CD14-positive monocyte (primary cell): ENCODE measurements at regions not wholly inside any gene's neighbourhood (a gene's known extent, or its start where the extent isn't known, plus 50 kb on each side); places are given as distances from the start of the nearest gene placed in this dataset.

ENCODE experiments used
- DNase-seq, 3 donors: peaks; one replicate each; pipeline ENCODE4 v3.0.0-alpha.2; 2011 to 2022
- H2AFZ ChIP-seq: 2 replicates; pipeline ENCODE4 v1.6.0; 2012; ENCODE audit warnings: mild to moderate bottlenecking, low read depth, low read length, inconsistent platforms; ENCODE audit not compliant: insufficient read depth, poor library complexity, severe bottlenecking
- H3K27ac ChIP-seq, 2 donors: 1 replicate in 1 of 2; 2 replicates in 1 of 2; pipeline ENCODE4 v1.5.1; 2012 to 2013; ENCODE audit warnings: low read length in 2 of 2, control low read depth in 1 of 2, inconsistent platforms in 1 of 2, low read depth in 1 of 2, mild to moderate bottlenecking in 1 of 2
- H3K27me3 ChIP-seq, 2 donors: one replicate each; pipeline versions ENCODE4 v1.6.0 to v1.6.1; 2011 to 2013; ENCODE audit warnings: low read length in 2 of 2; ENCODE audit not compliant: control insufficient read depth in 2 of 2, insufficient read depth in 2 of 2
- H3K36me3 ChIP-seq, 2 donors: replicated peaks in 1 of 2; 1 replicate in 1 of 2; 2 replicates in 1 of 2; pipeline versions ENCODE4 v1.5.1 to v1.6.1; 2012 to 2013; ENCODE audit warnings: low read length in 2 of 2, control low read depth in 1 of 2, inconsistent platforms in 1 of 2, mild to moderate bottlenecking in 1 of 2; ENCODE audit not compliant: insufficient read depth in 2 of 2, control insufficient read depth in 1 of 2
- H3K4me1 ChIP-seq, 2 donors: 1 replicate in 1 of 2; 2 replicates in 1 of 2; pipeline versions ENCODE4 v1.5.1 to v1.6.1; 2012 to 2013; ENCODE audit warnings: low read length in 2 of 2, control low read depth in 1 of 2, inconsistent platforms in 1 of 2, mild to moderate bottlenecking in 1 of 2, moderate library complexity in 1 of 2; ENCODE audit not compliant: insufficient read depth in 2 of 2, control insufficient read depth in 1 of 2
- H3K4me2 ChIP-seq: replicated peaks from 2 replicates; pipeline ENCODE3; 2012; ENCODE audit warnings: low read length, moderate library complexity, mild to moderate bottlenecking; ENCODE audit not compliant: poor library complexity, severe bottlenecking; ENCODE audit errors: extremely low read depth
- H3K4me3 ChIP-seq, 3 experiments: fragments of 200-600 bp in 1 of 3; sonication (generic) in 1 of 3; replicated peaks in 1 of 3; 1 replicate in 2 of 3; 2 replicates in 1 of 3; pipeline ENCODE4 v1.5.1; 2011 to 2013; ENCODE audit warnings: low read length in 3 of 3, mild to moderate bottlenecking in 3 of 3, control low read depth in 2 of 3, low read depth in 2 of 3, inconsistent platforms in 1 of 3, moderate library complexity in 1 of 3
- H3K79me2 ChIP-seq: 2 replicates; pipeline ENCODE4 v1.6.0; 2012; ENCODE audit warnings: mild to moderate bottlenecking, control low read depth, inconsistent platforms, low read length, moderate library complexity; ENCODE audit not compliant: insufficient read depth
- H3K9ac ChIP-seq: 2 replicates; pipeline ENCODE4 v1.6.0; 2017; ENCODE audit warnings: low read length, mild to moderate bottlenecking; ENCODE audit not compliant: insufficient read depth, poor library complexity, severe bottlenecking
- H3K9me3 ChIP-seq, 2 donors: replicated peaks in 1 of 2; 1 replicate in 1 of 2; 2 replicates in 1 of 2; pipeline versions ENCODE4 v1.5.1 to v1.6.1; 2012 to 2013; ENCODE audit warnings: low read length in 2 of 2, control low read depth in 1 of 2; ENCODE audit not compliant: control insufficient read depth in 1 of 2, insufficient read depth in 1 of 2
- H4K20me1 ChIP-seq: 2 replicates; pipeline ENCODE4 v1.6.0; 2012; ENCODE audit warnings: mild to moderate bottlenecking, low read length, control low read depth, moderate library complexity; ENCODE audit not compliant: insufficient read depth
- H3K27ac Mint-ChIP-seq, 7 donors: one replicate each; pipeline ENCODE4 v1.8.0; 2020; ENCODE audit warnings: mild to moderate bottlenecking in 7 of 7, mixed read lengths in 7 of 7, moderate library complexity in 6 of 7, inconsistent platforms in 2 of 7
- H3K27me3 Mint-ChIP-seq, 3 donors: one replicate each; pipeline ENCODE4 v1.8.0; 2021 to 2022; ENCODE audit warnings: low read depth in 3 of 3, mild to moderate bottlenecking in 3 of 3, mixed read lengths in 3 of 3, moderate library complexity in 3 of 3, inconsistent platforms in 1 of 3
- H3K36me3 Mint-ChIP-seq, 2 donors: one replicate each; pipeline ENCODE4 v1.8.0; 2020; ENCODE audit warnings: mixed read lengths in 2 of 2, inconsistent platforms in 1 of 2, mild to moderate bottlenecking in 1 of 2
- H3K4me1 Mint-ChIP-seq: one replicate; pipeline ENCODE4 v1.8.0; 2020; ENCODE audit warnings: mild to moderate bottlenecking, mixed read lengths
- H3K4me3 Mint-ChIP-seq, 2 donors: one replicate each; pipeline ENCODE4 v1.8.0; 2020; ENCODE audit warnings: mild to moderate bottlenecking in 2 of 2, mixed read lengths in 2 of 2, moderate library complexity in 1 of 2
- H3K9me3 Mint-ChIP-seq, 7 donors: one replicate each; pipeline ENCODE4 v1.8.0; 2020 to 2022; ENCODE audit warnings: mixed read lengths in 7 of 7, mild to moderate bottlenecking in 6 of 7, moderate library complexity in 6 of 7, inconsistent platforms in 2 of 7
- WGBS: methylation state at CpG from one replicate; pipeline ENCODE4 v1.1.5; 2013; ENCODE audit warnings: missing lambda C conversion rate; ENCODE audit not compliant: insufficient coverage; 5-methylcytosine and 5-hydroxymethylcytosine counted together
- intact Hi-C, 2 donors: fragments of 100-400 bp; cut with micrococcal nuclease; formaldehyde crosslinking; loops; one replicate each; pipeline versions ENCODE4 v1.15.0 to v1.15.1; 2023
- TF ChIP-seq, protein P1 (sequence below): fragments of 200-600 bp; IDR thresholded peaks from one replicate; pipeline ENCODE4 v1.8.0; 2022; ENCODE audit warnings: antibody characterized with exemption, mild to moderate bottlenecking

DNA sequence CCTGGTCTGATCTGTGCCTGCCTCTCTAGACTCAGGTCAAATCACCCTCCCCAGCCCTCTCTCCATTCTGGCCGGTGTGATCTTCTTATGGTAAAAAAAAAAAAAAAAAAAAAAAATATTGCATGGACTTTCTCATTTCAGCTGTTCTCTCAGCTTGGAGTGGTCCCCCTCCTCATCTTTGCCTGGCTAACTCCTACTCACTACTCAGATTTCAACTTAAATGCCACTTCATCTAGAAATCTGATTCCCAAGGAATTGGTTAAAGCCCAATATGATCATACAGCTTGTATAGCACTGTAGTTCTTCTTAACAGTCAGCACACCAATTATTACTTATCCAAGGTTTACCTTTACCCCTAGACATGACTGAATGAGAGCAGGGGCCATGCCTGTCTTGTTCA, 105.9 kb upstream of the CARMIL1 start:
- H4K20me1 ChIP-seq, result no peaks in the 10 kb centered on the region
- no peak overlapping the region for H3K4me3 Mint-ChIP-seq
- H3K27ac ChIP-seq, result peak overlapping the region in 1 of 2 donors; percentile 84
- H3K9ac ChIP-seq, result no peak overlapping the region
- no peaks in the 10 kb centered on the region for H3K36me3 Mint-ChIP-seq
- intact Hi-C loops, result loop anchor here (5.0 to 10.0 kb wide), 2 partner anchors 36 to 48 kb away; no protein-coding TSS in a partner anchor
- H3K9me3 ChIP-seq, result no peaks in the 10 kb centered on the region
- H3K4me2 ChIP-seq, result peak overlapping the region; percentile 4
- H3K27ac Mint-ChIP-seq, result peak overlapping the region; percentile 48 to 96 (median 84)
- DNase-seq, result no peak
- WGBS, result no CpG with 5 or more reads among the region's 1 CpG
- peaks cover 0 to 3% (median 0%) of the 10 kb centered on the region in 7 donors for H3K9me3 Mint-ChIP-seq
- no peaks in the 10 kb centered on the region for H3K27me3 ChIP-seq
- H2AFZ ChIP-seq, result peak overlapping the region; percentile 6
- H3K4me3 ChIP-seq, result no peak overlapping the region
- H3K36me3 ChIP-seq, result no peaks in the 10 kb centered on the region
- peaks cover 88% of the 10 kb centered on the region for H3K4me1 Mint-ChIP-seq
- peaks cover 3% of the 10 kb centered on the region for H3K79me2 ChIP-seq
- TF ChIP-seq, protein P1, sequence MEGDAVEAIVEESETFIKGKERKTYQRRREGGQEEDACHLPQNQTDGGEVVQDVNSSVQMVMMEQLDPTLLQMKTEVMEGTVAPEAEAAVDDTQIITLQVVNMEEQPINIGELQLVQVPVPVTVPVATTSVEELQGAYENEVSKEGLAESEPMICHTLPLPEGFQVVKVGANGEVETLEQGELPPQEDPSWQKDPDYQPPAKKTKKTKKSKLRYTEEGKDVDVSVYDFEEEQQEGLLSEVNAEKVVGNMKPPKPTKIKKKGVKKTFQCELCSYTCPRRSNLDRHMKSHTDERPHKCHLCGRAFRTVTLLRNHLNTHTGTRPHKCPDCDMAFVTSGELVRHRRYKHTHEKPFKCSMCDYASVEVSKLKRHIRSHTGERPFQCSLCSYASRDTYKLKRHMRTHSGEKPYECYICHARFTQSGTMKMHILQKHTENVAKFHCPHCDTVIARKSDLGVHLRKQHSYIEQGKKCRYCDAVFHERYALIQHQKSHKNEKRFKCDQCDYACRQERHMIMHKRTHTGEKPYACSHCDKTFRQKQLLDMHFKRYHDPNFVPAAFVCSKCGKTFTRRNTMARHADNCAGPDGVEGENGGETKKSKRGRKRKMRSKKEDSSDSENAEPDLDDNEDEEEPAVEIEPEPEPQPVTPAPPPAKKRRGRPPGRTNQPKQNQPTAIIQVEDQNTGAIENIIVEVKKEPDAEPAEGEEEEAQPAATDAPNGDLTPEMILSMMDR, result no peak
- peaks cover 72 to 88% of the 10 kb centered on the region in 2 donors for H3K4me1 ChIP-seq
- peaks cover 0 to 3% (median 2%) of the 10 kb centered on the region in 3 donors for H3K27me3 Mint-ChIP-seq

GRCh38 chr6:25173951-25174474, 105.2 kb upstream of the CARMIL1 start:
- no peaks in the 10 kb centered on the region for H3K9me3 ChIP-seq
- Mint-ChIP-seq H3K4me3 (no peak overlapping the region), H3K27me3 (peaks cover 0 to 3% (median 2%) of the 10 kb centered on the region in 3 donors), H3K4me1 (peaks cover 88% of the 10 kb centered on the region), H3K36me3 (no peaks in the 10 kb centered on the region), H3K27ac (peak overlapping the region; percentile 86 to 97 (median 94)), H3K9me3 (peaks cover 0 to 3% (median 0%) of the 10 kb centered on the region in 7 donors)
- intact Hi-C loops, result loop anchor here (5.0 to 10.0 kb wide), 2 partner anchors 37 to 49 kb away; no protein-coding TSS in a partner anchor
- peak overlapping the region; percentile 15 for H3K9ac ChIP-seq
- H4K20me1 ChIP-seq, result no peaks in the 10 kb centered on the region
- H3K27ac ChIP-seq, result peak overlapping the region; percentile 78 to 84
- H3K36me3 ChIP-seq, result no peaks in the 10 kb centered on the region
- no peaks in the 10 kb centered on the region for H3K27me3 ChIP-seq
- peaks cover 3% of the 10 kb centered on the region for H3K79me2 ChIP-seq
- TF ChIP-seq, protein P1, result no peak
- peak overlapping the region; percentile 4 for H3K4me2 ChIP-seq
- H3K4me3 ChIP-seq, result no peak overlapping the region
- 25% methylated on average over 2 of the region's 4 CpGs for WGBS
- H2AFZ ChIP-seq, result no peak overlapping the region
- peaks cover 72 to 88% of the 10 kb centered on the region in 2 donors for H3K4me1 ChIP-seq
- DNase-seq, result peak; percentile 70 to 88 (median 85)
